ENCODE measurements at regions not wholly inside any gene's neighbourhood (a gene's known extent, or its start where the extent isn't known, plus 50 kb on each side); places are given as distances from the start of the nearest gene placed in this dataset.

DNA sequence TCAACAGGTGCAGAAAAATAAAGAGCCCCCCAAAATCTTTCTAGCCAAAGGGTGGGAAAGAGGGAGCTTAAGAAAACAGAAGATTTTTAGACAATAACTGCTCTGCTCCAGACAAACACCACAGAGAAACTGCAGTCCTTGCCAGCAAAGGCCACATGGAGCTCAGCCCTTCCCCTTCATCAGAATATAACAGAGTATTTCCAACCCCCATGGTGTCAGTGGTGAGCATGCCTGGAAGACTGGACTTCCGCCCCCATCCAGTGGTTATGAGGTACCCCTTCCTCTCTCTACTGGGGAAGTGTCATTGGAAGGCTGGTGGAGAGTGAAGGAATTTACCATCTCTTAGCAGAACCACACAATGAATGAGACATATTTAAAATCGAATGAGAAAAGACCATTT, 1007.3 kb upstream of the CELF2 start:
- TF ChIP-seq, protein P1, sequence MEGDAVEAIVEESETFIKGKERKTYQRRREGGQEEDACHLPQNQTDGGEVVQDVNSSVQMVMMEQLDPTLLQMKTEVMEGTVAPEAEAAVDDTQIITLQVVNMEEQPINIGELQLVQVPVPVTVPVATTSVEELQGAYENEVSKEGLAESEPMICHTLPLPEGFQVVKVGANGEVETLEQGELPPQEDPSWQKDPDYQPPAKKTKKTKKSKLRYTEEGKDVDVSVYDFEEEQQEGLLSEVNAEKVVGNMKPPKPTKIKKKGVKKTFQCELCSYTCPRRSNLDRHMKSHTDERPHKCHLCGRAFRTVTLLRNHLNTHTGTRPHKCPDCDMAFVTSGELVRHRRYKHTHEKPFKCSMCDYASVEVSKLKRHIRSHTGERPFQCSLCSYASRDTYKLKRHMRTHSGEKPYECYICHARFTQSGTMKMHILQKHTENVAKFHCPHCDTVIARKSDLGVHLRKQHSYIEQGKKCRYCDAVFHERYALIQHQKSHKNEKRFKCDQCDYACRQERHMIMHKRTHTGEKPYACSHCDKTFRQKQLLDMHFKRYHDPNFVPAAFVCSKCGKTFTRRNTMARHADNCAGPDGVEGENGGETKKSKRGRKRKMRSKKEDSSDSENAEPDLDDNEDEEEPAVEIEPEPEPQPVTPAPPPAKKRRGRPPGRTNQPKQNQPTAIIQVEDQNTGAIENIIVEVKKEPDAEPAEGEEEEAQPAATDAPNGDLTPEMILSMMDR (IDR thresholded peaks at IDR 0.05; ENCODE audit: low read depth, low read length, missing control alignments): no peak
- H3K4me3 ChIP-seq (ENCODE audit: low read depth, low read length): no peak overlapping the region
- DNase-seq (ENCODE audit: low read depth): no peak

DNA sequence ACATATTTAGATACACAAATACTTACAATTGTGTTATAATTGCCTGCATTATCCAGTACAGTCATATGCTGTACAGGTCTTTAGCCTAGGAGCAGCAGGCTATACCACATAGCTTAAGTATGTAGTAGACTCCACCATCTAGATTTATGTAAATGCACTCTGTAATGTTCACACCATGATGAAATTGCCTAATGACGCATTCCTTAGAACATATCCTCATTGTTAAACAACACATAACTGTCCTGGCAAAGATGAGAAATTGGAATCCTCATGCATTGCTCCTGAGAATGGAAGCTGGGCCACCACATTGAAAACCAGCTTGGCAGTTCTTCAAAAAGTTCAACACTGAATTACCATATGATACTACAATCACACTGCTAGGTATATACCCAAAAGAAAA, 1002.8 kb upstream of the CELF2 start:
- no peak overlapping the region for H3K4me3 ChIP-seq (ENCODE audit: low read depth, low read length)
- TF ChIP-seq, protein P1 (IDR thresholded peaks at IDR 0.05; ENCODE audit: low read depth, low read length, missing control alignments): no peak
- DNase-seq (ENCODE audit: low read depth): no peak

DNA sequence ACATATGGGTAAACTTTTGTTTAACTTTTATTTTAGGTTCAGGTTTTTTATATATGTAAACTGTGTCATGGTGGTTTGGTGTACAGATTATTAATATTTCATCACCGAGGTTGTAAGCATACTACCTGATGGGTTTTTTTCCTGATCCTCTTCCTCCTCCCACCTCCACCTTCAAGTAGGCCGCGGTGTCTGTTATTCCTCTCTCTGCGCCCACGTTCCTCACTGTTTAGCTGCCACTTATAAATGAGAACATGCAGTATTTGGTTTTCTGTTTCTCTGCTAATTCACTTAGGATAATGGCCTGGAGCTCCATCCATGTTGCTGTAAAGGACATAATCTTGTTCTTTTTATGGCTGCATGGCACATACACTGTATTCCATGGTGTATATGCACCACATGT, 1000.0 kb upstream of the CELF2 start:
- TF ChIP-seq, protein P1 (IDR thresholded peaks at IDR 0.05; ENCODE audit: low read depth, low read length, missing control alignments): no peak

DNA sequence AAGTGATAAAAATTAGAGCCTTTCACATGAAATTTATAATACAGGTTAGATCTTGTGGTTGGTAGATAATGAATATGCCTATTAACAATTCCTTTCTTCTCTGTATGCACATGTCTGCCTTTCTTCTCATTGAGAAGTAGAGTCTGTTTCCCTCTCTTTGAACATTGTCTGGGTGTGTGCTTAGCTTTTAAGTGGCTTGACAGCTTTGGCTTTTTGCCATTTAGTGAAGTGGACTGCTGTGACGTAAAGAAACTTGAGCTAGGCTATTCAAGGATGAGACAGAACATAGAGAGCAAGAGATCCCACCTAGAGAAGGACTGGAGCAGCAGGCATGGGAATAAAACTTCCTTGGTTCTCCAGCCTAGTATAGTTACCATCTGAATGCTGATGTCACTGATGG, 996.7 kb upstream of the CELF2 start:
- H3K4me3 ChIP-seq (ENCODE audit: low read depth, low read length): no peak overlapping the region
- no peak for DNase-seq (ENCODE audit: low read depth)
- TF ChIP-seq, protein P1 (IDR thresholded peaks at IDR 0.05; ENCODE audit: low read depth, low read length, missing control alignments): no peak

More for the DNA sequence above, 1000.0 kb upstream of the CELF2 start:
- H3K4me3 ChIP-seq (ENCODE audit: low read depth, low read length): no peak overlapping the region
- no peak for DNase-seq (ENCODE audit: low read depth)

DNA sequence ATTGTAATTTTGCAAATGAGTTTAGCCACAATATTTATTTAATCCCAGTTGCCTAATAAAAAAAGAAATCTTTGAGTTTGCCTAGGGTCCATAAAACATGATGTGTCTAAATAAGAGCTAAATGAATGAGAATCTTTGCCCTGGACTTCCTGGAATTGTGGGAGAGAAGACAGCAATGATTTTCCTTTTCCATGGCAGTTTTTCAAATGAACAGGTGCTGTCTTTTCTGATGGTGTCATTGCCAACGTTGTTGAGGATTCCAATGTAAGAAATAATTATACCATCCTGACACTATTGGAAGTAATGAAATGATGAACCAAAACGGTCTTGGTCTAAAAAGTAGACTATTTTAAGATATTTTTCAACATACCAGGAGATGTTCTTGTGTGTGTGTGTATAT, 984.7 kb upstream of the CELF2 start:
- no peak overlapping the region for H3K4me3 ChIP-seq (ENCODE audit: low read depth, low read length)
- no peak for DNase-seq (ENCODE audit: low read depth)
- TF ChIP-seq, protein P1 (IDR thresholded peaks at IDR 0.05; ENCODE audit: low read depth, low read length, missing control alignments): no peak

DNA sequence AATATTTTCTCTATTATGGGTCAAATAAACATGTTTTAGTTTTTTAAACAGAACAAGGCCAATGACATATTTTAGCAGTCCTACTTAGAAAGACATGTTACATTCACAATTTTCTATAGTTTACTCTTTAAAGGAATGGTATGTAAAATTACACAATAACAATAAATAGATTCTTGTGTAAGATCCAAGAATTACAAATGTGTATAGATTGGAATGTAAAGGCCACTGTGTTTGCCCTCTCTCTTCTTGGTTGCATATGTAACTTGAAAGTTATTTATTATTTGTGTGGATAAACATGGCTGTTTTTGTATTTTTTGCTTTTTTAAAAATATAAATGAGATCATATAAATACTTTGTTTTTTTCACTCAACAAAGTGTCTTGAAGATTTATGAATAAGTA, 979.3 kb upstream of the CELF2 start:
- no peak overlapping the region for H3K4me3 ChIP-seq (ENCODE audit: low read depth, low read length)
- no peak for DNase-seq (ENCODE audit: low read depth)
- TF ChIP-seq, protein P1 (IDR thresholded peaks at IDR 0.05; ENCODE audit: low read depth, low read length, missing control alignments): no peak

DNA sequence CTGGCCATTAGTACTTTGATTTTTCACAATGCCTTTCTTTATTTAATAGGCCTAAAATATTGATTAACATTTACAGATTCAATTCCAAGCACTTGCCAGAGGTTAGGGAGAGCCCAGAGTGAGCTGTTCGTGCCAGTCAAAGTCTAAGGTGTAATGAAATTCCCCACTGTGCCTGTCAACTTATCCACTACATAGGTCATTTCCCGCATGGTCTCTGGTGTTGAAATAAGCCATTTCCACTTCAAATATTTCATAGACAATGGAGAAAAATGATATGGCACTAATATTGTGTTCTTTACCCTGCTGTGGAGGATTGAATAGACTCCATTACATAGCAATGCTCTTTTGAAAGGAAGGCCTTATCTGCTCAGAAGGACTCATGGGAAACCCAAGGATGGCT, 978.1 kb upstream of the CELF2 start:
- H3K4me3 ChIP-seq (ENCODE audit: low read depth, low read length): no peak overlapping the region
- DNase-seq (ENCODE audit: low read depth): no peak
- TF ChIP-seq, protein P1 (IDR thresholded peaks at IDR 0.05; ENCODE audit: low read depth, low read length, missing control alignments): no peak
